ENCODE measurements at regions not wholly inside any gene's neighbourhood (a gene's known extent, or its start where the extent isn't known, plus 50 kb on each side); places are given as distances from the start of the nearest gene placed in this dataset.
"Not testable (repeated sequence)": the region's sequence is repeated elsewhere in the genome, so short reads cannot be mapped to it uniquely, and the experiment has no call there.

DNA sequence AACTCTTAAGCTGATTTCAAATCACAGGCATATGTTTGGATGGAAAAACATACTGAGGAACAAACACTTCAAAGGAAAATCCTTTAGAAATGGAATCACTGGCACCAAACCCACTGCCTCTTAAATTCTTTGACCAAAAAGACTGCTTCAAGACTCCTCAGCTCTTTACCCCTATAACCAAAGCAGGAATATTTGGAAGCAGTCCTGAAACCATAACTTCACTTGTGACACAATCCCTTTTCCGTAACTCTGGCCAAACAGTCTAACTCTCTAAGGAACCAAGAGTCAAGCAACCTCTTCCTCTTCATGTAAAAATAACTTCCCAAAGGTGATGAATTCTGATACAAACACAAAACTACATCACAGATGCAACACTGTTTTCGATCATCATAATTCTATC is 104.3 kb downstream of the MTERF1 start:
- Histone ChIP-seq H3K4me1 (ENCODE audit: insufficient read depth, insufficient read length) (no peaks in the 10 kb centered on the region), H3K4me3 (ENCODE audit: insufficient read length, low read depth) (no peak overlapping the region), H3K9ac (ENCODE audit: insufficient read length, low read depth) (no peak overlapping the region), H3K36me3 (ENCODE audit: insufficient read depth, insufficient read length, low read length) (no peaks in the 10 kb centered on the region), H3K9me3 (ENCODE audit: insufficient read depth, low read length) (no peaks in the 10 kb centered on the region), H3K27me3 (ENCODE audit: insufficient read depth, insufficient read length) (no peaks in the 10 kb centered on the region)
- no peak for DNase-seq (ENCODE audit: low read depth, low spot score)
- no peak for TF ChIP-seq YY1 (IDR thresholded peaks at IDR 0.05; ENCODE audit: insufficient read depth, insufficient read length)
- TF ChIP-seq SUZ12 (IDR thresholded peaks at IDR 0.05; ENCODE audit: extremely low read depth, insufficient read depth, insufficient read length), result no peak
- no peak for TF ChIP-seq ZNF274 (IDR thresholded peaks at IDR 0.05; ENCODE audit: low read depth, low read length)

DNA sequence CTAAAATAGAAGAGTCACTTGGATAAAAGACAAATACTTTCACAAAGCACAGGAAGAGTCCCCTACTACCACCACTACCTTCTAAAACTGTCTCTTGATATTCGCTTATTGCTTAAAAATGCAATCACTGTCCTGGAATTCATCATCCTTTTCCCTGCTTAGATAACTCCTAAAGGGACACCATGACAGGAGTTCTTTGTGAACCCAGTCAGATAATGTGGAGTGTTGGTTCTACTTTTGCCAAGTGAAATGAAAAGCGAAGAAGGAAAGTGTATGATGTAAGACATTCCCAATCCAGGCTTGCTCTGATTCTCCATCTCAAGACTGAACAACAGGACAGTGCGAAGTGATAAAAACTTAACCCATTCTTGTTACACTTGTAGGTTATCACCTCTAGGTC is 103.0 kb downstream of the MTERF1 start:
- Histone ChIP-seq H3K4me1 (ENCODE audit: insufficient read depth, insufficient read length) (no peaks in the 10 kb centered on the region), H3K27me3 (ENCODE audit: insufficient read depth, insufficient read length) (no peaks in the 10 kb centered on the region), H3K9me3 (ENCODE audit: insufficient read depth, low read length) (no peaks in the 10 kb centered on the region), H3K9ac (ENCODE audit: insufficient read length, low read depth) (no peak overlapping the region), H3K36me3 (ENCODE audit: insufficient read depth, insufficient read length, low read length) (no peaks in the 10 kb centered on the region), H3K4me3 (ENCODE audit: insufficient read length, low read depth) (no peak overlapping the region)
- TF ChIP-seq ZNF274 (IDR thresholded peaks at IDR 0.05; ENCODE audit: low read depth, low read length) (no peak), SUZ12 (IDR thresholded peaks at IDR 0.05; ENCODE audit: extremely low read depth, insufficient read depth, insufficient read length) (no peak), YY1 (IDR thresholded peaks at IDR 0.05; ENCODE audit: insufficient read depth, insufficient read length) (no peak)
- DNase-seq (ENCODE audit: low read depth, low spot score), result no peak

DNA sequence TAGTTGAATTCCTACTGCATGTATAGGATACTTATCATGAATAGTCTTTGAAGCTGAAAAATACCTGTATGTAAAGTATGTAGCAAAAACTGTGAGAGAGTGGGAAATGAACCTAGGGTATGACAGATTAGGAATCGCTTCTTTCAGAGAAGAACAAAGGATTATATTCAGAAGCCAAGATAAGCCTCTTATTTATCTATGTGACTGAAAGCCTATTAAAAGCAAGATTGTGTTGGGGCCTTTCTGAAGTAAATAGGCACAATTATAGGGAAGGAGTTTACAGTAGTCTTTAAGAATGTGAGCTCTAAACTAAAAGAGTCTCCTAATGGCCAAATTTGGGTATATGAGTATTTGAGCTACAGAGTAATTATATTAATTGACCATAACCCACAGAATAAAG is 102.1 kb downstream of the MTERF1 start:
- Histone ChIP-seq H3K36me3 (ENCODE audit: insufficient read depth, insufficient read length, low read length) (no peaks in the 10 kb centered on the region), H3K4me1 (ENCODE audit: insufficient read depth, insufficient read length) (no peaks in the 10 kb centered on the region), H3K9ac (ENCODE audit: insufficient read length, low read depth) (no peak overlapping the region), H3K4me3 (ENCODE audit: insufficient read length, low read depth) (no peak overlapping the region), H3K9me3 (ENCODE audit: insufficient read depth, low read length) (no peaks in the 10 kb centered on the region), H3K27me3 (ENCODE audit: insufficient read depth, insufficient read length) (no peaks in the 10 kb centered on the region)
- no peak for DNase-seq (ENCODE audit: low read depth, low spot score)
- TF ChIP-seq ZNF274 (IDR thresholded peaks at IDR 0.05; ENCODE audit: low read depth, low read length) (no peak), YY1 (IDR thresholded peaks at IDR 0.05; ENCODE audit: insufficient read depth, insufficient read length) (no peak), SUZ12 (IDR thresholded peaks at IDR 0.05; ENCODE audit: extremely low read depth, insufficient read depth, insufficient read length) (no peak)

DNA sequence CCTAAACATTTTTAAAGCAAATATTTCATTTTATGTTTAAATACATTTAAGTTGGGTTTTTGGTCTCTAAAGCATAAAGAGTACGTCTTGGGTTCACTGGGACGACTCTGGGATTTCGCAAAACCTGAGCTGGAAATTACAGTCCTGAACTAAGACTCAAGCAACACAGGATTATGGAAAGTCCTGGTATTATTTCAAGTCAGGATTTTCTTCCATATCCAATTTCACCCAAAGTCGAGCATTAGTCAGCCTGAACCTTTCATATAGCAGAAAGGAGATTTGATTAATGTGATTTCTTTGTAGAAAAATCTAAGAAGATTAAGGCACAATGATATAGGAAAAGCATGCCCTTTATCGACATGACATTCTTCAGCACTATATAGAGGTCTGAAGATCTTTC is 100.0 kb downstream of the MTERF1 start:
- Histone ChIP-seq H3K36me3 (ENCODE audit: insufficient read depth, insufficient read length, low read length) (no peaks in the 10 kb centered on the region), H3K9me3 (ENCODE audit: insufficient read depth, low read length) (no peaks in the 10 kb centered on the region), H3K27me3 (ENCODE audit: insufficient read depth, insufficient read length) (no peaks in the 10 kb centered on the region), H3K4me1 (ENCODE audit: insufficient read depth, insufficient read length) (no peaks in the 10 kb centered on the region), H3K4me3 (ENCODE audit: insufficient read length, low read depth) (no peak overlapping the region), H3K9ac (ENCODE audit: insufficient read length, low read depth) (no peak overlapping the region)
- DNase-seq (ENCODE audit: low read depth, low spot score), result no peak
- TF ChIP-seq SUZ12 (IDR thresholded peaks at IDR 0.05; ENCODE audit: extremely low read depth, insufficient read depth, insufficient read length) (no peak), ZNF274 (IDR thresholded peaks at IDR 0.05; ENCODE audit: low read depth, low read length) (no peak), YY1 (IDR thresholded peaks at IDR 0.05; ENCODE audit: insufficient read depth, insufficient read length) (no peak)

DNA sequence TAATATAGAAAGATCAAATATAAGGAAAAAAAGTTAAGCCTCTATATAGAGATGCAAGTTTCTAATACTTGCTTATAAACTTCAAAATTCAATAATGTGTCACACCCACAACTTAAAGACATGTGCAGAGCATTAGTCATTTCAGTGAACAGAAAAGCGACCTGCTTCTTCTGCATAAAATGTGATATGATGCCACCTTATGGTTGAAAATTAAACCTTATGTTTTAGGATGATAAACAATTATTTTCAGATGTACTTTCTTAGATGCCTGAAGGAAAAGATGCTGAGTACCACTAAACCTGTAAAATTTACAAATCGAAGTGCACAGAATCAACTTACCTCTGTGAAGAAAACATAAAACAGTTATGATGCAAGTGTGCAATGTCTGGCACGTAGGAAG is 96.0 kb downstream of the MTERF1 start:
- TF ChIP-seq ZNF274 (IDR thresholded peaks at IDR 0.05; ENCODE audit: low read depth, low read length), result no peak
- no peak for TF ChIP-seq SUZ12 (IDR thresholded peaks at IDR 0.05; ENCODE audit: extremely low read depth, insufficient read depth, insufficient read length)
- no peak for TF ChIP-seq YY1 (IDR thresholded peaks at IDR 0.05; ENCODE audit: insufficient read depth, insufficient read length)
- Histone ChIP-seq H3K27me3 (ENCODE audit: insufficient read depth, insufficient read length) (no peaks in the 10 kb centered on the region), H3K9me3 (ENCODE audit: insufficient read depth, low read length) (no peaks in the 10 kb centered on the region), H3K4me1 (ENCODE audit: insufficient read depth, insufficient read length) (no peaks in the 10 kb centered on the region), H3K4me3 (ENCODE audit: insufficient read length, low read depth) (no peak overlapping the region), H3K36me3 (ENCODE audit: insufficient read depth, insufficient read length, low read length) (no peaks in the 10 kb centered on the region), H3K9ac (ENCODE audit: insufficient read length, low read depth) (no peak overlapping the region)
- no peak for DNase-seq (ENCODE audit: low read depth, low spot score)

DNA sequence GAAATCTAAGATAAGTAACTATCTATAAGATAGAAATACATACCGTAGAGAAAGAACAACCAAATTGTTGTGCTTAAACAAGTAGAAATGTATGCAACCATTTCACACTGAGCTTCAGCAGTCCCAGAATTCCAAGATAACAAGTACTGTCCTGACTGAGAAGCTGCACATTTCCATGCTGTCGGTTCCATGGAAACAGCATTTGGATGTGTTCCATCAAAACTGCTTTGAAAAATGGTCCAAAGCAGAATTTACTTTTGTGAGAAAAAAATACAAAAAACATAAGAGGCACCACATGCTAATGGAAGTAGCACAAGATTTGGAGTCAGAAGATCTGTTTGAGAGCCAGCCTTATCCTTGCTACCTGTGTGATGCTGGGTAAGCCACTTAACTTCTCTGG is 92.6 kb downstream of the MTERF1 start:
- no peaks in the 10 kb centered on the region for H3K36me3 ChIP-seq (ENCODE audit: insufficient read depth, insufficient read length, low read length)
- H3K9me3 ChIP-seq (ENCODE audit: insufficient read depth, low read length), result no peaks in the 10 kb centered on the region
- TF ChIP-seq ZNF274 (IDR thresholded peaks at IDR 0.05; ENCODE audit: low read depth, low read length) (no peak), YY1 (IDR thresholded peaks at IDR 0.05; ENCODE audit: insufficient read depth, insufficient read length) (no peak), SUZ12 (IDR thresholded peaks at IDR 0.05; ENCODE audit: extremely low read depth, insufficient read depth, insufficient read length) (no peak)
- no peak overlapping the region for H3K4me3 ChIP-seq (ENCODE audit: insufficient read length, low read depth)
- no peaks in the 10 kb centered on the region for H3K4me1 ChIP-seq (ENCODE audit: insufficient read depth, insufficient read length)
- H3K9ac ChIP-seq (ENCODE audit: insufficient read length, low read depth), result no peak overlapping the region
- DNase-seq (ENCODE audit: low read depth, low spot score), result no peak
- no peaks in the 10 kb centered on the region for H3K27me3 ChIP-seq (ENCODE audit: insufficient read depth, insufficient read length)

DNA sequence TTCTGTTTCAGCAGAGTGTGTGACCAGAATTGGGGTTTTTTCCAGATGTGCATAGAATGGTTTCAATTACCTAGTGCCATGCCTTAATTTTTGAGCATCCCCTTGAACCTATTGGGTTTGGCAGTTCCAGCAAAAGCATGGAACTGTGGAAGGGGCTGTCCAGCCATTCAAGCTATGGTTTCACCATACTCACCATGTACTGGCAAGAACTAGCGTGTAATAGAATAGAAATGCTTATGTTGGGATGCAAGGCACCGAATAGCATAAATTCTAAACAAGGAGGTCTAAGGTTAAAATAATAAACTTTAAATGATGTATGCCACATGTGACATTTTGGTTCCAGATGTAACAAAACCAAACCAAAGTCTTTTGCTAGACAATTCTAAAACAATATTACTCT is 91.4 kb downstream of the MTERF1 start:
- TF ChIP-seq SUZ12 (IDR thresholded peaks at IDR 0.05; ENCODE audit: extremely low read depth, insufficient read depth, insufficient read length) (no peak), YY1 (IDR thresholded peaks at IDR 0.05; ENCODE audit: insufficient read depth, insufficient read length) (no peak), ZNF274 (IDR thresholded peaks at IDR 0.05; ENCODE audit: low read depth, low read length) (no peak)
- Histone ChIP-seq H3K27me3 (ENCODE audit: insufficient read depth, insufficient read length) (no peaks in the 10 kb centered on the region), H3K9ac (ENCODE audit: insufficient read length, low read depth) (no peak overlapping the region), H3K9me3 (ENCODE audit: insufficient read depth, low read length) (no peaks in the 10 kb centered on the region), H3K36me3 (ENCODE audit: insufficient read depth, insufficient read length, low read length) (no peaks in the 10 kb centered on the region), H3K4me1 (ENCODE audit: insufficient read depth, insufficient read length) (no peaks in the 10 kb centered on the region), H3K4me3 (ENCODE audit: insufficient read length, low read depth) (no peak overlapping the region)
- DNase-seq (ENCODE audit: low read depth, low spot score), result no peak

DNA sequence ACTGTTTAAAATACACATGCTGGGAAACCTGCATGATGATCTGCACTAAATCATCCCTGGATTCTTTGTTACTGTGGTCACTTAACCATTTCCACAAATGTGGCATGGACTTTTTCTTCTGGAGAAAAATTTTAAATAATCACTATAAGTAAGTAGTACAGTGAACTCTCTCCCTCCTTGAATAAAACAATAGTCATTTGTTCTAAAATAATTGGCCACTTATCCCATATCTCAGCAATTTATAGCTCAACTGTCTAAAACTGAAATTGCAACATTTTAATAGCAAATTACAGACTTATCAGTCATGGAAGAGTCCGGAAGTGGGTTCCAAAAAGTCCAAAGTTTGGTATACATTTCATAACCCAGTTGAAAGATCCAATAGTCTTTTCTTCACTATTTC is 90.9 kb downstream of the MTERF1 start:
- Histone ChIP-seq H3K27me3 (ENCODE audit: insufficient read depth, insufficient read length) (no peaks in the 10 kb centered on the region), H3K4me1 (ENCODE audit: insufficient read depth, insufficient read length) (no peaks in the 10 kb centered on the region), H3K9me3 (ENCODE audit: insufficient read depth, low read length) (no peaks in the 10 kb centered on the region), H3K36me3 (ENCODE audit: insufficient read depth, insufficient read length, low read length) (no peaks in the 10 kb centered on the region), H3K9ac (ENCODE audit: insufficient read length, low read depth) (no peak overlapping the region), H3K4me3 (ENCODE audit: insufficient read length, low read depth) (no peak overlapping the region)
- TF ChIP-seq SUZ12 (IDR thresholded peaks at IDR 0.05; ENCODE audit: extremely low read depth, insufficient read depth, insufficient read length), result no peak
- no peak for TF ChIP-seq ZNF274 (IDR thresholded peaks at IDR 0.05; ENCODE audit: low read depth, low read length)
- TF ChIP-seq YY1 (IDR thresholded peaks at IDR 0.05; ENCODE audit: insufficient read depth, insufficient read length), result no peak
- no peak for DNase-seq (ENCODE audit: low read depth, low spot score)

DNA sequence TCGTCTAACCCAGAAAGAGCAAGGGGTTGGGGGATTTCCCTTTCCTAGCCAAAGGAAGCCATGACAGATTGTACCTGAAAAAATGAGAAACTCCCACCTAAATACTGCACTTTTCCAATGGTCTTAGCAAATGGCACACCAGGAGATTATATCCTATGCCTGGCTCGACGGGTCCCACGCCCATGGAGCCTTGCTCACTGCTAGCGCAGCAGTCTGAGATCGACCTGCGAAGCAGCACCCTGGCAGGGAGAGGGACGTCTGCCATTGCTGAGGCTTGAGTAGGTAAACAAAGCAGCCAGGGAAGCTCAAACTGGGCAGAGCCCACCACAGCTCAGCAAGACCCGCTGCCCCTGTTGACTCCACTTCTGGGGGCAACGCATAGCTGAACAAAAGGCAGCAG is 89.9 kb downstream of the MTERF1 start:
- not testable (repeated sequence) for DNase-seq (ENCODE audit: low read depth, low spot score); H3K36me3 ChIP-seq (ENCODE audit: insufficient read depth, insufficient read length, low read length); H3K4me3 ChIP-seq (ENCODE audit: insufficient read length, low read depth); H3K27me3 ChIP-seq (ENCODE audit: insufficient read depth, insufficient read length); H3K9me3 ChIP-seq (ENCODE audit: insufficient read depth, low read length); H3K4me1 ChIP-seq (ENCODE audit: insufficient read depth, insufficient read length); H3K9ac ChIP-seq (ENCODE audit: insufficient read length, low read depth)
